ENCODE measurements at regions not wholly inside any gene's neighbourhood (a gene's known extent, or its start where the extent isn't known, plus 50 kb on each side); places are given as distances from the start of the nearest gene placed in this dataset.

DNA sequence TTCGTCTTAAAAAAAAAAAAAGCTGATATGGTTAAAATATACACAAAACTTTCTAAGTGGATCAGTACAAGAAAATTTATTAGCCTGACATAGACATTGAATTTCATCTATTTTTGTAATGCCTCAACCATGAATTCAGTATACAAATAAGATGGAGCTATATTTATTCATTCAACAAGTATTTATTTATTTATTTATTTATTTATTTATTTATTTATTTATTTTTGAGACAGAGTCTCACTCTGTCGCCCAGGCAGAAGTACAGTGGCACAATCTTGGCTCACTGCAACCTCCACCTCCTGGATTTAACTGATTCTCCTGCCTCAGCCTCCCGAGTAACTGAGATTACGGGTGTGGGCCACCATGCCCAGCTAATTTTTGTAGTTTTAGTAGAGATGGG lies 78.5 kb upstream of the GSX1 start:
- H3K4me3 ChIP-seq (ENCODE audit: insufficient read depth, low read length) = no peak overlapping the region
- DNase-seq (ENCODE audit: insufficient read length, low spot score, missing footprints) = no peak
- no peaks in the 10 kb centered on the region for H3K4me1 ChIP-seq (ENCODE audit: insufficient read depth, low read length)
- H3K9me3 ChIP-seq (ENCODE audit: low read depth, low read length) = no peaks in the 10 kb centered on the region
- no peaks in the 10 kb centered on the region for H3K36me3 ChIP-seq (ENCODE audit: insufficient read depth, low read length)
- no peaks in the 10 kb centered on the region for H3K79me2 ChIP-seq (ENCODE audit: insufficient read depth, low read length)
- H4K20me1 ChIP-seq (ENCODE audit: insufficient read depth, low read length) = no peaks in the 10 kb centered on the region
- H3K27ac ChIP-seq (ENCODE audit: low read depth, low read length) = no peak overlapping the region
- H2AFZ ChIP-seq (ENCODE audit: low read length) = no peak overlapping the region
- H3K4me2 ChIP-seq (ENCODE audit: insufficient read depth, low read length) = no peak overlapping the region
- no peak for TF ChIP-seq CTCF (IDR thresholded peaks at IDR 0.05; ENCODE audit: extremely low read depth, low read depth, low read length)
- peaks cover 7% of the 10 kb centered on the region for H3K27me3 ChIP-seq (ENCODE audit: insufficient read depth, low read length)

- Histone ChIP-seq H3K27ac (ENCODE audit: low read depth, low read length) (no peak overlapping the region), H3K4me1 (ENCODE audit: insufficient read depth, low read length) (no peaks in the 10 kb centered on the region), H3K27me3 (ENCODE audit: insufficient read depth, low read length) (peaks cover 12% of the 10 kb centered on the region), H3K9me3 (ENCODE audit: low read depth, low read length) (no peaks in the 10 kb centered on the region), H3K4me3 (ENCODE audit: insufficient read depth, low read length) (no peak overlapping the region), H3K4me2 (ENCODE audit: insufficient read depth, low read length) (no peak overlapping the region), H4K20me1 (ENCODE audit: insufficient read depth, low read length) (no peaks in the 10 kb centered on the region), H2AFZ (ENCODE audit: low read length) (no peak overlapping the region), H3K36me3 (ENCODE audit: insufficient read depth, low read length) (no peaks in the 10 kb centered on the region), H3K79me2 (ENCODE audit: insufficient read depth, low read length) (no peaks in the 10 kb centered on the region)
- no peak for TF ChIP-seq CTCF (IDR thresholded peaks at IDR 0.05; ENCODE audit: extremely low read depth, low read depth, low read length)
- DNase-seq (ENCODE audit: insufficient read length, low spot score, missing footprints) = no peak
These were observed 70.6 kb upstream of the GSX1 start for GRCh38 chr13:27721681-27722080.

DNA sequence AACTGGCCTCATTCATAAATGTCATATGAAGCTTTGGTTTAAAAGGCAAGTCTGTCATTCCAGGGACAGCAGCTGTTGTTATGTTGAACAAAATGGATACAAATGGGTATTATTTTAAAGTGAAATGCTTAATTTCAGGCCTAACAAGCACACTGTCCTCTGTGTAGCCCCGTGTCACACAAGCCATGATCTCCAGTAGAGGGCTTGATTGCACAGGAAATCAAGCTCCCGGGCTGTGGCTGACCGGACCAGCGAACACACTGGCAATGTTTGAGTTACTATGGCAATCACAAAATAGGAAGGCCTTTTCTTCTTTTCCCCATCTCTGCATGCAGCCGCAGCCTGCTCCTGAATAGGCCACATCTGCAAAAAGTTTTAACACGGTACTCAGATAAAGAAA lies 64.0 kb upstream of the GSX1 start:
- Histone ChIP-seq H2AFZ (ENCODE audit: low read length) (no peak overlapping the region), H3K27ac (ENCODE audit: low read depth, low read length) (no peak overlapping the region), H3K9me3 (ENCODE audit: low read depth, low read length) (no peaks in the 10 kb centered on the region), H3K4me1 (ENCODE audit: insufficient read depth, low read length) (no peaks in the 10 kb centered on the region), H3K36me3 (ENCODE audit: insufficient read depth, low read length) (no peaks in the 10 kb centered on the region), H3K4me2 (ENCODE audit: insufficient read depth, low read length) (no peak overlapping the region), H3K79me2 (ENCODE audit: insufficient read depth, low read length) (no peaks in the 10 kb centered on the region), H3K27me3 (ENCODE audit: insufficient read depth, low read length) (no peaks in the 10 kb centered on the region), H3K4me3 (ENCODE audit: insufficient read depth, low read length) (no peak overlapping the region), H4K20me1 (ENCODE audit: insufficient read depth, low read length) (no peaks in the 10 kb centered on the region)
- no peak for DNase-seq (ENCODE audit: insufficient read length, low spot score, missing footprints)
- peak; percentile 10 for TF ChIP-seq CTCF (IDR thresholded peaks at IDR 0.05; ENCODE audit: extremely low read depth, low read depth, low read length)

GRCh38 chr13:27730191-27730590 lies 62.1 kb upstream of the GSX1 start:
- DNase-seq (ENCODE audit: insufficient read length, low spot score, missing footprints) = no peak
- Histone ChIP-seq H3K27me3 (ENCODE audit: insufficient read depth, low read length) (no peaks in the 10 kb centered on the region), H3K4me2 (ENCODE audit: insufficient read depth, low read length) (no peak overlapping the region), H3K36me3 (ENCODE audit: insufficient read depth, low read length) (no peaks in the 10 kb centered on the region), H3K27ac (ENCODE audit: low read depth, low read length) (no peak overlapping the region), H3K4me1 (ENCODE audit: insufficient read depth, low read length) (no peaks in the 10 kb centered on the region), H3K4me3 (ENCODE audit: insufficient read depth, low read length) (no peak overlapping the region), H4K20me1 (ENCODE audit: insufficient read depth, low read length) (no peaks in the 10 kb centered on the region), H2AFZ (ENCODE audit: low read length) (no peak overlapping the region), H3K79me2 (ENCODE audit: insufficient read depth, low read length) (no peaks in the 10 kb centered on the region), H3K9me3 (ENCODE audit: low read depth, low read length) (no peaks in the 10 kb centered on the region)
- TF ChIP-seq CTCF (IDR thresholded peaks at IDR 0.05; ENCODE audit: extremely low read depth, low read depth, low read length) = no peak
